IMR-90 (cell line): ENCODE measurements at regions not wholly inside any gene's neighbourhood (a gene's known extent, or its start where the extent isn't known, plus 50 kb on each side); places are given as distances from the start of the nearest gene placed in this dataset.

Experiments
- ATAC-seq: fragments of 200-7000 bp; cut with Tn5 transposase; 2 replicates; pipeline ENCODE4 v1.9.1; 2020; ENCODE audit warnings: low read depth, mild to moderate bottlenecking, moderate library complexity
- BruUV-seq: library from RNA; stranded (reverse); fragments of 400-500 nt; replicated peaks from 2 replicates; lab custom pipeline; 2021; lab: Mats Ljungman, UMichigan
- CTCF ChIA-PET: fragments of 300-600 bp; formaldehyde crosslinking; extraction: SDS; loops from one replicate; lab custom pipeline; 2021; ENCODE audit warnings: antibody characterized with exemption; lab: Yijun Ruan, JAX
- POLR2A ChIA-PET: fragments of 300-600 bp; sonication (Branson Sonifier 250); formaldehyde crosslinking; loops from one replicate; lab custom pipeline; 2022; ENCODE audit warnings: antibody characterized with exemption; ENCODE audit not compliant: unreplicated experiment; lab: Charles Lee
- DNase-seq: peaks from one replicate; pipeline ENCODE4 v3.0.0; 2013
- H2AFZ ChIP-seq: replicated peaks from 2 replicates; pipeline ENCODE3; 2013; ENCODE audit warnings: low read length, mild to moderate bottlenecking; ENCODE audit not compliant: poor library complexity
- H2AK5ac ChIP-seq: 2 replicates; pipeline ENCODE4 v1.6.1; 2013; ENCODE audit warnings: low read depth, low read length, inconsistent platforms
- H2AK9ac ChIP-seq: replicated peaks from 2 replicates; pipeline ENCODE3; 2013; ENCODE audit warnings: mild to moderate bottlenecking, low read depth, low read length, moderate library complexity; ENCODE audit not compliant: poor library complexity
- H2BK120ac ChIP-seq: 2 replicates; pipeline ENCODE4 v1.6.1; 2013; ENCODE audit warnings: low read depth, low read length, inconsistent platforms
- H2BK15ac ChIP-seq: 3 replicates; pipeline ENCODE4 v1.6.1; 2013; ENCODE audit warnings: low read depth, low read length, inconsistent platforms
- H2BK20ac ChIP-seq: 2 replicates; pipeline ENCODE4 v1.6.1; 2013; ENCODE audit warnings: low read depth, mild to moderate bottlenecking, inconsistent platforms, low read length, moderate library complexity
- H2BK5ac ChIP-seq: 2 replicates; pipeline ENCODE4 v1.6.1; 2013; ENCODE audit warnings: mild to moderate bottlenecking, low read depth, low read length, inconsistent platforms; ENCODE audit not compliant: poor library complexity, severe bottlenecking
- H3K14ac ChIP-seq: replicated peaks from 2 replicates; pipeline ENCODE4 v1.6.1; 2013; ENCODE audit warnings: low read depth, low read length, inconsistent platforms
- H3K18ac ChIP-seq: 2 replicates; pipeline ENCODE4 v1.6.1; 2013; ENCODE audit warnings: low read depth, low read length, control low read depth
- H3K23ac ChIP-seq: 2 replicates; pipeline ENCODE4 v1.6.1; 2013; ENCODE audit warnings: low read depth, low read length, inconsistent platforms
- H3K27ac ChIP-seq: 2 replicates; pipeline ENCODE4 v1.5.1; 2013; ENCODE audit warnings: mild to moderate bottlenecking, control low read depth, low read length; ENCODE audit not compliant: insufficient read depth
- H3K27me3 ChIP-seq: 2 replicates; pipeline ENCODE4 v1.6.1; 2013; ENCODE audit warnings: low read length; ENCODE audit not compliant: control insufficient read depth, insufficient read depth
- H3K36me3 ChIP-seq: 2 replicates; pipeline ENCODE4 v1.6.1; 2013; ENCODE audit warnings: low read length, mixed read lengths; ENCODE audit not compliant: control insufficient read depth, insufficient read depth
- H3K4ac ChIP-seq: 2 replicates; pipeline ENCODE4 v1.6.1; 2013; ENCODE audit warnings: low read depth, low read length, inconsistent platforms
- H3K4me1 ChIP-seq: 2 replicates; pipeline ENCODE4 v1.6.1; 2013; ENCODE audit warnings: low read length, mixed read lengths; ENCODE audit not compliant: control insufficient read depth, insufficient read depth
- H3K4me2 ChIP-seq: 2 replicates; pipeline ENCODE4 v1.6.1; 2013; ENCODE audit warnings: low read depth, mild to moderate bottlenecking, control low read depth, low read length, moderate library complexity
- H3K4me3 ChIP-seq: 2 replicates; pipeline ENCODE4 v1.5.1; 2013; ENCODE audit warnings: low read depth, mild to moderate bottlenecking, control low read depth, low read length, moderate library complexity; ENCODE audit not compliant: insufficient read depth
- H3K56ac ChIP-seq: 2 replicates; pipeline ENCODE4 v1.6.1; 2013; ENCODE audit warnings: low read length, inconsistent platforms; ENCODE audit not compliant: insufficient read depth; ENCODE audit errors: extremely low read depth
- H3K79me1 ChIP-seq, 2 experiments: 2 replicates each; pipeline ENCODE4 v1.6.1; 2013; ENCODE audit warnings: low read length in 2 of 2, inconsistent platforms in 1 of 2, low read depth in 1 of 2
- H3K9ac ChIP-seq: 2 replicates; pipeline ENCODE4 v1.6.1; 2013; ENCODE audit warnings: low read depth, low read length, control low read depth
- H3K9me1 ChIP-seq: 2 replicates; pipeline ENCODE4 v1.6.1; 2013; ENCODE audit warnings: low read length, inconsistent platforms; ENCODE audit not compliant: insufficient read depth
- H3K9me3 ChIP-seq: 2 replicates; pipeline ENCODE4 v1.6.1; 2013; ENCODE audit warnings: low read length; ENCODE audit not compliant: control insufficient read depth, insufficient read depth
- H4K20me1 ChIP-seq: 2 replicates; pipeline ENCODE4 v1.6.1; 2013; ENCODE audit warnings: low read length, inconsistent platforms; ENCODE audit not compliant: insufficient read depth
- H4K5ac ChIP-seq: 2 replicates; pipeline ENCODE4 v1.6.1; 2013; ENCODE audit warnings: mild to moderate bottlenecking, low read depth, low read length, control low read depth
- H4K8ac ChIP-seq, 2 experiments: 2 replicates each; pipeline ENCODE4 v1.6.1; 2013; ENCODE audit warnings: low read depth in 2 of 2, low read length in 2 of 2, control low read depth in 1 of 2, inconsistent platforms in 1 of 2
- H4K91ac ChIP-seq: 2 replicates; pipeline ENCODE4 v1.6.1; 2013; ENCODE audit warnings: low read depth, low read length, inconsistent platforms; ENCODE audit not compliant: insufficient read depth
- BHLHE40 ChIP-seq: fragments of 150-350 bp; IDR thresholded peaks from 2 replicates; pipeline ENCODE4 v1.6.1; 2016; ENCODE audit warnings: mild to moderate bottlenecking, low read depth, low read length
- CEBPB ChIP-seq: IDR thresholded peaks from 2 replicates; pipeline ENCODE4 v1.6.1; 2012; ENCODE audit warnings: low read depth, low read length, improper control_type of control experiment
- CHD1 ChIP-seq: IDR thresholded peaks from 2 replicates; pipeline ENCODE4 v1.6.1; 2012; ENCODE audit warnings: low read depth, low read length, improper control_type of control experiment
- FOS ChIP-seq: fragments of 150-350 bp; IDR thresholded peaks from 2 replicates; pipeline ENCODE4 v1.6.1; 2016; ENCODE audit warnings: low read depth, low read length
- MAFK ChIP-seq: IDR thresholded peaks from 2 replicates; pipeline ENCODE4 v1.6.1; 2012; ENCODE audit warnings: low read depth, low read length, improper control_type of control experiment
- MXI1 ChIP-seq: IDR thresholded peaks from 2 replicates; pipeline ENCODE4 v1.6.1; 2012; ENCODE audit warnings: low read depth, mild to moderate bottlenecking, low read length, moderate library complexity, borderline replicate concordance
- RAD21 ChIP-seq: IDR thresholded peaks from 2 replicates; pipeline ENCODE4 v1.6.1; 2012; ENCODE audit warnings: low read length, improper control_type of control experiment
- SMC3 ChIP-seq: fragments of 150-350 bp; IDR thresholded peaks from 2 replicates; pipeline ENCODE4 v1.6.1; 2016; ENCODE audit warnings: low read depth, mild to moderate bottlenecking, antibody characterized with exemption, low read length, moderate library complexity
- WGBS, 2 experiments: methylation state at CpG; one replicate each; pipeline versions ENCODE4 v1.1.5 to v1.1.7; 2013; ENCODE audit warnings: missing lambda C conversion rate in 2 of 2; ENCODE audit not compliant: insufficient read length in 1 of 2; ENCODE audit errors: extremely low coverage in 2 of 2; 5-methylcytosine and 5-hydroxymethylcytosine counted together
- dilution Hi-C: fragments of 300-500 bp; cut with HindIII; formaldehyde crosslinking; loops from one replicate; pipeline ENCODE4 v1.14.3; 2018; ENCODE audit warnings: low sequenced_read_pairs; ENCODE audit not compliant: unreplicated experiment
- in situ Hi-C: fragments of 300-500 bp; cut with MboI; formaldehyde crosslinking; loops from 3 replicates; pipeline ENCODE4 v1.14.3; 2019; ENCODE audit warnings: low sequenced_read_pairs, inconsistent platforms, mixed read lengths
- intact Hi-C: fragments of 100-400 bp; cut with micrococcal nuclease; formaldehyde crosslinking; loops from 2 replicates; pipeline ENCODE4 v1.10.0; 2022
- TF ChIP-seq, protein P1 (sequence below): fragments of 150-350 bp; IDR thresholded peaks from 2 replicates; pipeline ENCODE4 v1.6.1; 2016; ENCODE audit warnings: low read depth, mild to moderate bottlenecking, low read length, moderate library complexity, borderline replicate concordance

DNA sequence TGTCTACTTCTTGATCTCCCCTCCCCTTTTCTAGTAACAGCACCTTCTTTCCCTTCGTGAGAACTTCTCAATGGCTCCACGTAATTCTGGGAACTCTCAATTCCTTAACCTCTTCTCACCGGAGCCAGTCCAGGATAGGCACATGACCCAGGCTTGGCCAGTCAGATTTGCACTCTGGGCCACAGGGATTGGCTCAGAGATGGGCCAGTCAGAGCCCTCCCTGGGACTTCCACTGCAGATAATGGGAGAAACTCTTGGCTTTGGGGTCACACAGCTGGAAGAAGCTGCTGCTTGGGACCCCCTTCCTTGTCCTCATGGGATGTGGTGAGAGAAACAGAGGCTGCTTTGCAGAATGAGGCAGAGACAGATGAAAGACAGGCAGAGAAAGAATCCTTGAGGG lies 302.3 kb downstream of the PTPRU start:
- Histone ChIP-seq H4K91ac (no peak overlapping the region), H3K4me3 (no peak overlapping the region), H2AK5ac (no peak overlapping the region), H4K5ac (no peak overlapping the region), H2AFZ (no peak overlapping the region), H3K56ac (no peak overlapping the region), H2BK120ac (no peak overlapping the region), H2BK15ac (no peak overlapping the region), H3K4me2 (no peak overlapping the region), H3K18ac (no peak overlapping the region), H3K27me3 (no peaks in the 10 kb centered on the region; the same call in 1 of the 2 replicates), H3K4ac (no peak overlapping the region), H3K14ac (no peak overlapping the region), H3K9me1 (no peaks in the 10 kb centered on the region; the same call in 1 of the 2 replicates), H4K20me1 (no peaks in the 10 kb centered on the region), H4K8ac (no peak overlapping the region), H3K9ac (no peak overlapping the region), H3K23ac (no peak overlapping the region), H3K9me3 (no peaks in the 10 kb centered on the region), H3K27ac (no peak overlapping the region), H3K4me1 (no peaks in the 10 kb centered on the region), H3K36me3 (no peaks in the 10 kb centered on the region), H2BK20ac (no peak overlapping the region), H2BK5ac (no peak overlapping the region), H2AK9ac (no peak overlapping the region), H3K79me1 (no peaks in the 10 kb centered on the region)
- intact Hi-C loops: no loop called here
- ATAC-seq (no peak), DNase-seq (no peak)
- dilution Hi-C loops: no loop called here
- 80% methylated on average over 1 of the region's 3 CpGs; no CpG with 5 or more reads in 1 of the 2 experiments for WGBS, 2 experiments
- CTCF ChIA-PET: no interaction called here
- POLR2A ChIA-PET: no interaction called here
- TF ChIP-seq MAFK: no peak
- TF ChIP-seq FOS: no peak
- TF ChIP-seq CHD1: no peak
- TF ChIP-seq, protein P1, sequence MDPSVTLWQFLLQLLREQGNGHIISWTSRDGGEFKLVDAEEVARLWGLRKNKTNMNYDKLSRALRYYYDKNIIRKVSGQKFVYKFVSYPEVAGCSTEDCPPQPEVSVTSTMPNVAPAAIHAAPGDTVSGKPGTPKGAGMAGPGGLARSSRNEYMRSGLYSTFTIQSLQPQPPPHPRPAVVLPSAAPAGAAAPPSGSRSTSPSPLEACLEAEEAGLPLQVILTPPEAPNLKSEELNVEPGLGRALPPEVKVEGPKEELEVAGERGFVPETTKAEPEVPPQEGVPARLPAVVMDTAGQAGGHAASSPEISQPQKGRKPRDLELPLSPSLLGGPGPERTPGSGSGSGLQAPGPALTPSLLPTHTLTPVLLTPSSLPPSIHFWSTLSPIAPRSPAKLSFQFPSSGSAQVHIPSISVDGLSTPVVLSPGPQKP: no peak
- no peak for TF ChIP-seq CEBPB
- TF ChIP-seq BHLHE40: no peak
- TF ChIP-seq SMC3: no peak
- TF ChIP-seq MXI1: no peak
- TF ChIP-seq RAD21: no peak
- in situ Hi-C loops: no loop called here
- no TSS peak for BruUV-seq
